ENCODE measurements at regions not wholly inside any gene's neighbourhood (a gene's known extent, or its start where the extent isn't known, plus 50 kb on each side); places are given as distances from the start of the nearest gene placed in this dataset.

DNA sequence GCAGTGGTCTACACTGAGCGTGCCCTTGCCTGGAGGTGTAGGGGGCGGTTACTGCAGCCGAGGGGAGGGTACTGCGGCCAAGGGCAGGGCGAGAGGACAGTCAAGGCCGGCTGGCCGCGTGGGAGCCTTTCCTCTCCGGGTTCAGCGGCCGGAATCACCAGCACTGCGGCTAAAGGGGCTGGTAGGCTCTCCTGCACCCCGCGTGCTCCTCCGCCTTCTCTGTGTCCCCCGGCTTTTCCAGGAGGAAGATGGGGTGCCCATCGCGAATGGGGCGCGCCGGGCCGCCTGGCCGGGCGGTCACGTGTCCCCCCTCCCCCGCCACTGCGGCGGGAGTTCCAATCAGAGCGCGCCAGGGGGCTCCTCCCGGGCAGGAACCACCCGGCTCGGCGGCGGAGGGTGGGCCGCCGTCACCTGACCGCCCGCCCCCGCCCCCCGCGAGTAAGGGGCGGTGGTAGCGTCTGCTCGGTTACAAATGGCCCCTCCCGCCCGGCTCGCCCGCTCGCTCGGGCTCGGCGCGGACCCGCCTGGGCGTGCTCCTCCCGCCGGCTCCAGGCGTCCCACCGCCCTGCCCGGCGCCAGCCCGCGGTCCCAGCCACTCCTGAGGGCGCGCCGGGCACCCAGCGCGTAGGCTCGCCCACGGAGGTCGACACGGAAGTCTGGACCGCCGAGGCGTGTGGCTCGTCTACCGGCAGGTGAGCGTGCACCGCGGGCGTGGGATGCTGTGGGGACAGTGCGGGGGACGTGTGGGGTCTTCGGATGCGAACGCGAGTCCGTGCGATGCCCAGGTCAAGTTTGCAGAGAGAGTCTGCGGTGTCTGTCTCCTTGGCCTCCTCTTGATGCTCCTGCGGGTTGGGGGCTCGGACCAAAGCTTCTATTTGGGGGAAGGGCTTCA lies 242.6 kb upstream of the TOPAZ1 start:
- Histone ChIP-seq H3K9me3 (ENCODE audit: control insufficient read depth in 2 of 2, low read length in 2 of 2) (no peaks in the 10 kb centered on the region), H3K4me3 (ENCODE audit: low read depth, low read length) (no peak overlapping the region), H3K27me3 (ENCODE audit: control insufficient read depth, insufficient read depth, low read length) (peaks cover 33% of the 10 kb centered on the region), H3K27ac (ENCODE audit: insufficient read depth, low read length, poor library complexity, severe bottlenecking) (no peak overlapping the region), H3K36me3 (ENCODE audit: control insufficient read depth, insufficient read depth, low read length) (no peaks in the 10 kb centered on the region), H3K4me1 (ENCODE audit: control insufficient read depth, insufficient read depth, low read length, poor library complexity, severe bottlenecking) (peaks cover 43% of the 10 kb centered on the region)
- H3K9me3 Mint-ChIP-seq = peaks cover 0 to 6% (median 0%) of the 10 kb centered on the region in 7 donors
- H3K36me3 Mint-ChIP-seq = no peaks in the 10 kb centered on the region
- H3K4me1 Mint-ChIP-seq = peaks cover 0 to 42% (median 28%) of the 10 kb centered on the region in 4 donors
- no peak overlapping the region for H3K27ac Mint-ChIP-seq
- peaks cover 80% of the 10 kb centered on the region for H3K27me3 Mint-ChIP-seq
- DNase-seq = no peak
- H3K4me3 Mint-ChIP-seq = peak overlapping the region in 3 of 4 donors; percentile 5 to 85 (median 64)
- no peak for ATAC-seq (ENCODE audit: low read depth in 2 of 2)

DNA sequence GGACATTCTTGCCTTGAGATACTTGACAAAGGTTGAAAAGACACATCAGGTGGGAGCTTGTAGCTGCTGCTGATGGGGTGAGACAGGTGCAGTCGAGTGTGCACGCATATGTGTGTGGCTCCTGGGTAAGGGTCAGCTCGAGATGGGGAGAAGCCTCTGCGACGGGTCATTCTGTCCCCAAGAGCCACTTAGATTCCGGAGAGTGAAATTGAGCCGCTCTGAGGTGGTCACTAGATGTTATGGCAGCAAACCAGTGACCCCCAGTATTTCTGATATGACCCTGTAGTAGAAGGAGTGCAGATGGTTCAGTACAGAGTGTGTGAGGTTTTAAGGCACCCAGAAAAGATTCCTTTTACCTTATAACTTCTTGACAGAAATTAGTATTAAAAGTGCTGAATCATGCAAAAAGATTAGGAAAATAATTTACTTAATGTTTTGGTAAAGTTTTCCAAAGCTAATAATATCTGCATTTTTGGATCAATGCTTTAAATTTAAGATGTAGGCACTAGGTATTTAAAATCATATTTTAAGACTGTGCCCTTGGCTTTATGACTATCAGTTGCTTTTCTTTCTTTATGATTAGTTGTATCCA lies 241.9 kb upstream of the TOPAZ1 start:
- H3K36me3 ChIP-seq (ENCODE audit: control insufficient read depth, insufficient read depth, low read length) = no peaks in the 10 kb centered on the region
- no peaks in the 10 kb centered on the region for H3K9me3 ChIP-seq (ENCODE audit: control insufficient read depth in 2 of 2, low read length in 2 of 2)
- H3K27ac ChIP-seq (ENCODE audit: insufficient read depth, low read length, poor library complexity, severe bottlenecking) = no peak overlapping the region
- Mint-ChIP-seq H3K27ac (no peak overlapping the region), H3K9me3 (peaks cover 0 to 6% (median 0%) of the 10 kb centered on the region in 7 donors), H3K36me3 (no peaks in the 10 kb centered on the region), H3K27me3 (peaks cover 80% of the 10 kb centered on the region), H3K4me1 (peaks cover 0 to 37% (median 23%) of the 10 kb centered on the region in 4 donors), H3K4me3 (peak overlapping the region in 3 of 4 donors; percentile 5 to 85 (median 50))
- H3K4me1 ChIP-seq (ENCODE audit: control insufficient read depth, insufficient read depth, low read length, poor library complexity, severe bottlenecking) = peaks cover 39% of the 10 kb centered on the region
- ATAC-seq (ENCODE audit: low read depth in 2 of 2) (no peak), DNase-seq (no peak)
- peaks cover 33% of the 10 kb centered on the region for H3K27me3 ChIP-seq (ENCODE audit: control insufficient read depth, insufficient read depth, low read length)
- no peak overlapping the region for H3K4me3 ChIP-seq (ENCODE audit: low read depth, low read length)

DNA sequence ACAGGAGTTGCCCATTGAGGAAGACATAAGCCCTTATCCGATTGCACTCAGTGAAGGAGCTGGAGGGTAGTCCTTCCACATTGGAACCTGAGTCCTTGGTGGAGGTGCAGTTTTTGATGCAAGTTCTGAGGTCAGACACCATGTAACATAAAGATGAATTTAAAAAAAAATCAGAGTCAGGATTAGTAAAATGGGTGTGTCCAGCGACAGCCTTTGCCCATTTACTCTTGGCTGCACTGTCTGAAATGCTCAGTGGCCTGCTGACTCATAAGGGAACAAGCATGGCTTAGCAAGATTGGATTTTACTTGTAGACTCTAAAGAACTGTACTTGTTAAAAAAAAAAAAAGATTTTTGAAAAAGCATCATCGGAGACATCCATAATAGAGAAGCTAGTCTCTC lies 241.1 kb upstream of the TOPAZ1 start:
- H3K27ac Mint-ChIP-seq = no peak overlapping the region
- DNase-seq (no peak), ATAC-seq (ENCODE audit: low read depth in 2 of 2) (no peak)
- Histone ChIP-seq H3K4me1 (ENCODE audit: control insufficient read depth, insufficient read depth, low read length, poor library complexity, severe bottlenecking) (peaks cover 31% of the 10 kb centered on the region), H3K36me3 (ENCODE audit: control insufficient read depth, insufficient read depth, low read length) (no peaks in the 10 kb centered on the region), H3K4me3 (ENCODE audit: low read depth, low read length) (no peak overlapping the region), H3K27me3 (ENCODE audit: control insufficient read depth, insufficient read depth, low read length) (peaks cover 39% of the 10 kb centered on the region), H3K9me3 (ENCODE audit: control insufficient read depth in 2 of 2, low read length in 2 of 2) (no peaks in the 10 kb centered on the region), H3K27ac (ENCODE audit: insufficient read depth, low read length, poor library complexity, severe bottlenecking) (no peak overlapping the region)
- peaks cover 80% of the 10 kb centered on the region for H3K27me3 Mint-ChIP-seq
- H3K4me3 Mint-ChIP-seq = no peak overlapping the region
- peaks cover 0 to 6% (median 0%) of the 10 kb centered on the region in 7 donors for H3K9me3 Mint-ChIP-seq
- no peaks in the 10 kb centered on the region for H3K36me3 Mint-ChIP-seq
- H3K4me1 Mint-ChIP-seq = peaks cover 0 to 37% (median 22%) of the 10 kb centered on the region in 4 donors

DNA sequence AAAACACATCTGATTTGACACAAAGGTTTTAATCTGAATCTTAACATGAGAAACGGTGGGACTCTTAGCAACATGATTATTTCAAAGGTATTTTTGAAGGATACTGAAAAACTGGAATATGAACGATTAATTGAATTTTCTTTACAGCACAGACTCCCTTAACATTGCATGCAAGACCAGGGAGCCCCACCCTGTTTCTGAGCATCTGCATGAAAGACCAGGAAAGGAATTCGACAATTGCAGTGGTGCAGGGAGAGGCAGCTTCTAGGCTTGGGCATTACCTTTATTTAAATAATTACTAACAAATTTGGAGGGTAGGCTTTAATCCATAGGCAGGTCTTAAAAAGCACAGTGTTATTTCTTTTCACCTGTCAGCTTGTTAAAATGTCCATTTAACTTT lies 240.6 kb upstream of the TOPAZ1 start:
- no peak overlapping the region for H3K4me3 ChIP-seq (ENCODE audit: low read depth, low read length)
- no peak for DNase-seq

DNA sequence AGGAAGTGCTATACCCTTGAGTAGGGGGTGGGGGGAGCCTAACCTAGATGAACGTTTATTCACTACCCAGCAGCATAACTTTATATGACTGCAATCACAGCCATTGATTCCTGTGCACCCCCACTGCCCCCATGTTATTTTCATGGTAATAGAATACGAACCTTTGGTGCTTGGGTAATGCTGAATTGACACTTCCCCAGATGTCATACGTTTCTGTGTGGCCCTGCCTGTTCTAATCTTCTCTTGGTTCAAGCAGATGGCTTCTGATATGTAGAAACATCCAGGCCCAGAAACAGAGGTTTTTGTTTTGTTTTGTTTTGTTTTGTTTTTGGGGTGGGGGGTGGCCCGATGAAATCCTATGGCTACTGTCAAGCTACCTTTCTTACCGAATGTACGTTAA lies 237.9 kb upstream of the TOPAZ1 start:
- peaks cover 0 to 4% (median 0%) of the 10 kb centered on the region in 7 donors for H3K9me3 Mint-ChIP-seq
- H3K4me3 Mint-ChIP-seq = no peak overlapping the region
- no peaks in the 10 kb centered on the region for H3K36me3 ChIP-seq (ENCODE audit: control insufficient read depth, insufficient read depth, low read length)
- no peak overlapping the region for H3K4me3 ChIP-seq (ENCODE audit: low read depth, low read length)
- DNase-seq (no peak), ATAC-seq (ENCODE audit: low read depth in 2 of 2) (no peak)
- no peaks in the 10 kb centered on the region for H3K9me3 ChIP-seq (ENCODE audit: control insufficient read depth in 2 of 2, low read length in 2 of 2)
- peaks cover 3% of the 10 kb centered on the region for H3K4me1 ChIP-seq (ENCODE audit: control insufficient read depth, insufficient read depth, low read length, poor library complexity, severe bottlenecking)
- peaks cover 32% of the 10 kb centered on the region for H3K27me3 ChIP-seq (ENCODE audit: control insufficient read depth, insufficient read depth, low read length)
- H3K27ac ChIP-seq (ENCODE audit: insufficient read depth, low read length, poor library complexity, severe bottlenecking) = no peak overlapping the region
- peaks cover 50% of the 10 kb centered on the region for H3K27me3 Mint-ChIP-seq
- H3K4me1 Mint-ChIP-seq = peaks cover 0 to 6% (median 1%) of the 10 kb centered on the region in 4 donors
- no peak overlapping the region for H3K27ac Mint-ChIP-seq
- no peaks in the 10 kb centered on the region for H3K36me3 Mint-ChIP-seq

More for the DNA sequence above, 240.6 kb upstream of the TOPAZ1 start:
- Mint-ChIP-seq H3K4me3 (no peak overlapping the region), H3K36me3 (no peaks in the 10 kb centered on the region), H3K27ac (no peak overlapping the region), H3K27me3 (peaks cover 75% of the 10 kb centered on the region), H3K9me3 (peaks cover 0 to 6% (median 0%) of the 10 kb centered on the region in 7 donors), H3K4me1 (peaks cover 0 to 32% (median 18%) of the 10 kb centered on the region in 4 donors)
- H3K36me3 ChIP-seq (ENCODE audit: control insufficient read depth, insufficient read depth, low read length) = no peaks in the 10 kb centered on the region
- ATAC-seq (ENCODE audit: low read depth in 2 of 2) = no peak
- H3K27ac ChIP-seq (ENCODE audit: insufficient read depth, low read length, poor library complexity, severe bottlenecking) = no peak overlapping the region
- peaks cover 26% of the 10 kb centered on the region for H3K4me1 ChIP-seq (ENCODE audit: control insufficient read depth, insufficient read depth, low read length, poor library complexity, severe bottlenecking)
- H3K27me3 ChIP-seq (ENCODE audit: control insufficient read depth, insufficient read depth, low read length) = peaks cover 36% of the 10 kb centered on the region
- no peaks in the 10 kb centered on the region for H3K9me3 ChIP-seq (ENCODE audit: control insufficient read depth in 2 of 2, low read length in 2 of 2)

DNA sequence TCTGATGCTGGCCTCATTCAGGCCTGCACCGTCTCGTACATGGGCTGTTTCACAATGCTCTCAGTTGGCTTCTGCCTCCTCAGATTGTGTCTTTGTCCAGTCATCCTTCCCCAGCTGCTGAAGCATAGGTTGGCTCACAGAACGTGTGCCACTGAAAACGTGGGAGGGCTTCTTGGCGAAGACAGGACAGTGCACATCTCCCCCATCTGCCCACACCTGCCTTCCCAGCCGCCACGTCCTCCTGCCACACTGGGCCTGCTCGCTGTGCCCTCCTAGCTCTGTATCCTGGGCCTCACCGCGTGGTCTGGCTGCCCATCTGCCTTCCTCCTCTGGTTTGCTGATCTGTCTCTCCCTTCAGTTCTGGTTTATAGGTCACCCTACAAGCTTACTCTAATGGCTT lies 230.0 kb upstream of the TOPAZ1 start:
- Mint-ChIP-seq H3K36me3 (no peaks in the 10 kb centered on the region), H3K27ac (no peak overlapping the region), H3K4me1 (no peaks in the 10 kb centered on the region), H3K27me3 (peaks cover 46% of the 10 kb centered on the region), H3K4me3 (no peak overlapping the region), H3K9me3 (peaks cover 0 to 3% (median 0%) of the 10 kb centered on the region in 7 donors)
- Histone ChIP-seq H3K27me3 (ENCODE audit: control insufficient read depth, insufficient read depth, low read length) (peaks cover 4% of the 10 kb centered on the region), H3K36me3 (ENCODE audit: control insufficient read depth, insufficient read depth, low read length) (no peaks in the 10 kb centered on the region), H3K4me3 (ENCODE audit: low read depth, low read length) (no peak overlapping the region), H3K27ac (ENCODE audit: insufficient read depth, low read length, poor library complexity, severe bottlenecking) (no peak overlapping the region), H3K4me1 (ENCODE audit: control insufficient read depth, insufficient read depth, low read length, poor library complexity, severe bottlenecking) (no peaks in the 10 kb centered on the region), H3K9me3 (ENCODE audit: control insufficient read depth in 2 of 2, low read length in 2 of 2) (no peaks in the 10 kb centered on the region)
- ATAC-seq (ENCODE audit: low read depth in 2 of 2) = no peak
- DNase-seq = no peak

DNA sequence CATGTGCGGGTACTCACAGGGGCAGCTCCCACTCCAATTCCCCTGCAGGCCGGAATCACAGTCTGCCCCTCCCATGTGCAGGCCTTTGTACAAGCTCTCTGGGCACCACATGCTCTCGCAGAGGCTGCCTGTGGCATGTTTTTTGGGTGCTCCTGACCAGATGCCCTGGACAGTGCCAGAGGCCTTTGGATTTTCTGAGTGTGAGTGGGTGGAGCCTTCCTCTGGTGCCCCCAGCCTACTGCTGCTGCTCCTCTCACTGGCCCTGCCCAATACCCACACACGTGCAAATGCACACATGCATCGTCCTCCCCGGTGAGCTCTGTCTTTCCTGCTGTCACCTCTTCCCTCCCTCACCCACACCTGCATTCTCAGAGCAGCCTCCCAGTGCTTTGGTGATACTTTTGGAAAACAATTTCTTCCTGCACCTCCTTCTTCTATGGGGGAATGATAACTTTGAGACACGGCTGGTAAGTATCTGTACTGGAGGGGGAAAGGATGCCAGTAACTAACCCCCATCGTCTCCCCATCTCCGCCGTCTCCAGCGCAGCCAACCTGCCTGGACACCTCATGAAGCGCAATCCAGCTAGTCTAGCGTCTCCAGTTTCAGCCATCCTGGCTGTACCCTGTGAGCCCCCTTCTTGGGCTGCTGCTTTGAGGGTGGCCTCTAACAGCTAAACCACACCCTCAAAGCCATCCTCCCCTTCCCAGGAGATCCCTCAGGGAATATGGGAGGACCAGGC lies 229.4 kb upstream of the TOPAZ1 start:
- no peaks in the 10 kb centered on the region for H3K36me3 Mint-ChIP-seq
- H3K27me3 Mint-ChIP-seq = peaks cover 46% of the 10 kb centered on the region
- DNase-seq (no peak), ATAC-seq (ENCODE audit: low read depth in 2 of 2) (no peak)
- H3K27ac ChIP-seq (ENCODE audit: insufficient read depth, low read length, poor library complexity, severe bottlenecking) = no peak overlapping the region
- H3K27me3 ChIP-seq (ENCODE audit: control insufficient read depth, insufficient read depth, low read length) = peaks cover 8% of the 10 kb centered on the region
- H3K9me3 Mint-ChIP-seq = peaks cover 0 to 3% (median 0%) of the 10 kb centered on the region in 7 donors
- H3K4me3 Mint-ChIP-seq = no peak overlapping the region
- no peaks in the 10 kb centered on the region for H3K36me3 ChIP-seq (ENCODE audit: control insufficient read depth, insufficient read depth, low read length)
- no peaks in the 10 kb centered on the region for H3K4me1 Mint-ChIP-seq
- H3K4me1 ChIP-seq (ENCODE audit: control insufficient read depth, insufficient read depth, low read length, poor library complexity, severe bottlenecking) = no peaks in the 10 kb centered on the region
- H3K9me3 ChIP-seq (ENCODE audit: control insufficient read depth in 2 of 2, low read length in 2 of 2) = no peaks in the 10 kb centered on the region
- no peak overlapping the region for H3K4me3 ChIP-seq (ENCODE audit: low read depth, low read length)
- no peak overlapping the region for H3K27ac Mint-ChIP-seq

All from CD4-positive, CD25-positive, alpha-beta regulatory T cell (primary cell).